DOHH2 (cell line): ENCODE measurements at regions not wholly inside any gene's neighbourhood (a gene's known extent, or its start where the extent isn't known, plus 50 kb on each side); places are given as distances from the start of the nearest gene placed in this dataset.

Experiments used
- H3F3A ChIP-seq: fragments of 200-600 bp; sonication (generic), shearing (Covaris generic); 2 replicates; pipeline ENCODE4 v1.6.0; 2016; ENCODE audit warnings: antibody characterized with exemption, mild to moderate bottlenecking; ENCODE audit not compliant: control insufficient read depth, insufficient read depth
- H3K27ac ChIP-seq: fragments of 200-600 bp; sonication (generic); 2 replicates; pipeline ENCODE4 v1.5.1; 2014; ENCODE audit warnings: low read depth, mild to moderate bottlenecking, low read length, moderate library complexity
- H3K27me3 ChIP-seq: fragments of 200-600 bp; sonication (generic); 2 replicates; pipeline ENCODE4 v1.6.1; 2014; ENCODE audit warnings: mild to moderate bottlenecking, low read length, mixed read lengths; ENCODE audit not compliant: control insufficient read depth
- H3K36me3 ChIP-seq: fragments of 200-600 bp; sonication (generic); 2 replicates; pipeline ENCODE4 v1.6.1; 2014; ENCODE audit warnings: mild to moderate bottlenecking, low read length, moderate library complexity, mixed read lengths; ENCODE audit not compliant: control insufficient read depth
- H3K4me1 ChIP-seq: fragments of 200-600 bp; sonication (generic); 2 replicates; pipeline ENCODE4 v1.6.1; 2014; ENCODE audit warnings: mild to moderate bottlenecking, low read length, mixed read lengths; ENCODE audit not compliant: control insufficient read depth
- H3K4me2 ChIP-seq: fragments of 200-600 bp; sonication (generic); 2 replicates; pipeline ENCODE4 v1.6.0; 2014; ENCODE audit warnings: mild to moderate bottlenecking, low read length, moderate library complexity
- H3K4me3 ChIP-seq: fragments of 200-600 bp; sonication (generic); 2 replicates; pipeline ENCODE4 v1.5.1; 2014; ENCODE audit warnings: mild to moderate bottlenecking, low read length, mixed read lengths
- H3K79me2 ChIP-seq: fragments of 200-600 bp; sonication (generic); 2 replicates; pipeline ENCODE4 v1.6.1; 2014; ENCODE audit warnings: mild to moderate bottlenecking, low read length, mixed read lengths; ENCODE audit not compliant: control insufficient read depth
- H3K9me2 ChIP-seq: fragments of 200-600 bp; sonication (generic); replicated peaks from 2 replicates; pipeline ENCODE4 v1.6.1; 2014; ENCODE audit warnings: mild to moderate bottlenecking, low read length, mixed read lengths; ENCODE audit not compliant: control insufficient read depth
- H3K9me3 ChIP-seq: fragments of 200-600 bp; sonication (generic); 2 replicates; pipeline ENCODE4 v1.6.1; 2014; ENCODE audit warnings: antibody characterized with exemption, low read length, mixed read lengths; ENCODE audit not compliant: control insufficient read depth, insufficient read depth
- H4K20me1 ChIP-seq: fragments of 200-600 bp; sonication (generic); 2 replicates; pipeline ENCODE4 v1.6.0; 2014; ENCODE audit warnings: low read depth, mild to moderate bottlenecking, antibody characterized with exemption, low read length, moderate library complexity; ENCODE audit not compliant: control insufficient read depth, insufficient read depth
- EZH2phosphoT487 ChIP-seq: fragments of 200-600 bp; sonication (generic); IDR thresholded peaks from 2 replicates; pipeline ENCODE4 v1.6.1; 2017; ENCODE audit warnings: borderline replicate concordance, mild to moderate bottlenecking, antibody characterized with exemption, low read length, moderate library complexity, mixed read lengths
- TF ChIP-seq, protein P1 (sequence below): fragments of 200-600 bp; sonication (generic); IDR thresholded peaks from one replicate; pipeline ENCODE4 v1.5.1; 2014; ENCODE audit warnings: antibody characterized with exemption, mild to moderate bottlenecking, low read depth, low read length; ENCODE audit not compliant: poor library complexity, severe bottlenecking

DNA sequence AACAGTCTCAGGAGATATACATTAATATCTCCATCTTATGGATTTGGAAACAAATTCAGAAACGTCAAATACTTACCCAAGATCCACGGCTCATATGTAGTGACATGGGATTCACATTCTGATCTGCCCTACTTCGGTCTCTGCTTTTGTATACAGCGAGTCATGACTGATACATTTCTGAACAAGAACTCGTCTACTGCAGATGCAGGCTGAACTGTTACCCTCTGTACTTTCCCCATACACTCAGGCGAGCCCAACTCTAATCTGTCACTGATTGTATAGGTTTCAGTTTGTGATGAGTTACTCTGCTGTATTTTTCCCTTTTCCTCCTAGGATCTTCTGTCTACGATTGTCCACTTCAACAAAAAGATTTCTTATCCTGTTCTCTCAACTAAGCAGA is 441.6 kb downstream of the CCDC91 start:
- H3F3A ChIP-seq: no peaks in the 10 kb centered on the region
- H3K9me2 ChIP-seq: no peaks in the 10 kb centered on the region
- no peaks in the 10 kb centered on the region for H4K20me1 ChIP-seq
- no peaks in the 10 kb centered on the region for H3K79me2 ChIP-seq
- no peaks in the 10 kb centered on the region for H3K36me3 ChIP-seq
- no peak overlapping the region for H3K4me2 ChIP-seq
- H3K4me3 ChIP-seq: no peak overlapping the region
- H3K27me3 ChIP-seq: no peaks in the 10 kb centered on the region
- no peaks in the 10 kb centered on the region for H3K4me1 ChIP-seq
- TF ChIP-seq, protein P1, sequence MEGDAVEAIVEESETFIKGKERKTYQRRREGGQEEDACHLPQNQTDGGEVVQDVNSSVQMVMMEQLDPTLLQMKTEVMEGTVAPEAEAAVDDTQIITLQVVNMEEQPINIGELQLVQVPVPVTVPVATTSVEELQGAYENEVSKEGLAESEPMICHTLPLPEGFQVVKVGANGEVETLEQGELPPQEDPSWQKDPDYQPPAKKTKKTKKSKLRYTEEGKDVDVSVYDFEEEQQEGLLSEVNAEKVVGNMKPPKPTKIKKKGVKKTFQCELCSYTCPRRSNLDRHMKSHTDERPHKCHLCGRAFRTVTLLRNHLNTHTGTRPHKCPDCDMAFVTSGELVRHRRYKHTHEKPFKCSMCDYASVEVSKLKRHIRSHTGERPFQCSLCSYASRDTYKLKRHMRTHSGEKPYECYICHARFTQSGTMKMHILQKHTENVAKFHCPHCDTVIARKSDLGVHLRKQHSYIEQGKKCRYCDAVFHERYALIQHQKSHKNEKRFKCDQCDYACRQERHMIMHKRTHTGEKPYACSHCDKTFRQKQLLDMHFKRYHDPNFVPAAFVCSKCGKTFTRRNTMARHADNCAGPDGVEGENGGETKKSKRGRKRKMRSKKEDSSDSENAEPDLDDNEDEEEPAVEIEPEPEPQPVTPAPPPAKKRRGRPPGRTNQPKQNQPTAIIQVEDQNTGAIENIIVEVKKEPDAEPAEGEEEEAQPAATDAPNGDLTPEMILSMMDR: no peak
- no peak for TF ChIP-seq EZH2phosphoT487
- H3K27ac ChIP-seq: no peak overlapping the region
- H3K9me3 ChIP-seq: no peaks in the 10 kb centered on the region

DNA sequence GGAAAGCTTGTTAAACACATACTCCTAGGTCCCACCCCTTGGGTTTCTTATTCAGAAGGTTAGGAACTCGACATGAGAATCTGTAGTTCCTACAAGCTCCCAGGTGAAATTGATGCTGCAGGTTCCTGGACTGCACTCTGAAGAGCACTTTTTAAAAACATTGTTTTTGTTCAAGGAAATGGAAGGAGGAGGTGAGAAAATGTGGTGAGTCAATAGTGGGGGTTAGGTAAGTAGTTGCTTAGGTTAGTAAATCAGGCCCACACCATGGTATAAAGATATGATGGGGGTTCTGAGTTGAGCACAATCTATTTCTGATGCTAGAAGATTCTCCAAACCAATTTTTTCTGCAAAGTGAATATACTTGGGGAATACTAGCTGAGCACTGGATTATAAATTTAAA is 450.3 kb downstream of the CCDC91 start:
- H4K20me1 ChIP-seq: no peaks in the 10 kb centered on the region
- H3K9me2 ChIP-seq: no peaks in the 10 kb centered on the region
- no peaks in the 10 kb centered on the region for H3F3A ChIP-seq
- no peak overlapping the region for H3K27ac ChIP-seq
- H3K4me1 ChIP-seq: no peaks in the 10 kb centered on the region
- no peaks in the 10 kb centered on the region for H3K79me2 ChIP-seq
- H3K4me2 ChIP-seq: no peak overlapping the region
- H3K36me3 ChIP-seq: no peaks in the 10 kb centered on the region
- no peaks in the 10 kb centered on the region for H3K27me3 ChIP-seq
- no peaks in the 10 kb centered on the region for H3K9me3 ChIP-seq
- no peak for TF ChIP-seq EZH2phosphoT487
- TF ChIP-seq, protein P1: no peak
- no peak overlapping the region for H3K4me3 ChIP-seq

DNA sequence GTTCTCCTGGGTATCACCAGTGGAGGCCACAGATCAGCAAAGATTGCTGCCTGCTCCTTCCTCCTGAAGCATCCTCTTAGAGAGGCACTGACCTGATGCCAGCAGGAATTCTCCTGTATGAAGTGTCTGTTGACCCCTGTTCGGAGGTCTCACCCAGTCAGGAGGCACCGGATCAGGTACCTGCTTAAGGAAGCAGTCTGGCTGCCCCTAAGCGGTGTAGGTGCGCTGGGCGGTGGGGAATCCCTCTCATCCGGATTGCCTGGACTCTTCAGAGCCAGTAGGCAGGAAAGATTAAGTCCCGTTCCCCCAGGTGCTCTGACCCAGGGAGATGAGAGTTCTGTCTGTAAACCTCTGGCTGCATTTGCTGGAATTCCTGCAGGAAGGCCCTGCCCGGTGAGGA is 455.2 kb downstream of the CCDC91 start:
- Histone ChIP-seq H3K79me2 (no peaks in the 10 kb centered on the region), H3K4me3 (no peak overlapping the region), H4K20me1 (no peaks in the 10 kb centered on the region), H3K27me3 (no peaks in the 10 kb centered on the region), H3K4me2 (no peak overlapping the region), H3K36me3 (no peaks in the 10 kb centered on the region), H3K9me3 (no peaks in the 10 kb centered on the region), H3K27ac (no peak overlapping the region), H3K4me1 (no peaks in the 10 kb centered on the region), H3F3A (no peaks in the 10 kb centered on the region), H3K9me2 (no peaks in the 10 kb centered on the region)
- TF ChIP-seq, protein P1: no peak
- TF ChIP-seq EZH2phosphoT487: no peak

- Histone ChIP-seq H3K4me2 (no peak overlapping the region), H3K9me2 (no peaks in the 10 kb centered on the region), H3K4me3 (no peak overlapping the region), H3K27ac (no peak overlapping the region), H4K20me1 (no peaks in the 10 kb centered on the region), H3K27me3 (no peaks in the 10 kb centered on the region), H3F3A (no peaks in the 10 kb centered on the region), H3K79me2 (no peaks in the 10 kb centered on the region), H3K36me3 (no peaks in the 10 kb centered on the region), H3K9me3 (no peaks in the 10 kb centered on the region), H3K4me1 (no peaks in the 10 kb centered on the region)
- no peak for TF ChIP-seq EZH2phosphoT487
- TF ChIP-seq, protein P1: no peak
Measured at GRCh38 chr12:28645891-28646290, 455.6 kb downstream of the CCDC91 start.
